GM12878 (cell line): ENCODE measurements at regions not wholly inside any gene's neighbourhood (a gene's known extent, or its start where the extent isn't known, plus 50 kb on each side); places are given as distances from the start of the nearest gene placed in this dataset.

Experiments
- ATAC-seq: fragments of 200-7000 bp; cut with Tn5 transposase; 3 replicates; pipeline ENCODE4 v1.9.1; 2020; ENCODE audit warnings: mild to moderate bottlenecking, moderate library complexity
- BruUV-seq: library from RNA; stranded (reverse); fragments of 400-500 nt; replicated peaks from 2 replicates; lab custom pipeline; 2021; lab: Mats Ljungman, UMichigan
- CTCF ChIA-PET: fragments of 300-600 bp; sonication (Branson Sonifier 250); formaldehyde crosslinking; extraction: SDS; loops from one replicate; lab custom pipeline; 2021; ENCODE audit warnings: inconsistent platforms; lab: Yijun Ruan, JAX
- POLR2A ChIA-PET: fragments of 350-600 bp; formaldehyde crosslinking; extraction: SDS; loops from one replicate; lab custom pipeline; 2021; ENCODE audit warnings: inconsistent platforms; lab: Charles Lee
- RAD21 ChIA-PET: fragments of 300-600 bp; sonication (Branson Sonifier 250); formaldehyde crosslinking; loops from one replicate; lab custom pipeline; 2023; ENCODE audit warnings: antibody characterized with exemption; ENCODE audit not compliant: unreplicated experiment; lab: Charles Lee
- SMC1A ChIA-PET: fragments of 300-600 bp; sonication (Branson Sonifier 250); formaldehyde crosslinking; loops from one replicate; lab custom pipeline; 2023; ENCODE audit not compliant: unreplicated experiment, uncharacterized antibody; lab: Charles Lee
- DNase-seq: peaks from one replicate; pipeline ENCODE4 v3.0.0-alpha.2; 2011; ENCODE audit warnings: low read depth, low spot score
- FAIRE-seq: peaks from 3 replicates; lab custom pipeline; 2011; peaks lifted over from hg19 to GRCh38; lab: Jason Lieb, UNC
- H2AFZ ChIP-seq: 2 replicates; pipeline ENCODE4 v1.6.0; 2011; ENCODE audit warnings: low read depth, low read length, control low read depth; ENCODE audit not compliant: control insufficient read depth
- H3K27ac ChIP-seq: 2 replicates; pipeline ENCODE4 v1.5.1; 2011; ENCODE audit warnings: control low read depth; ENCODE audit not compliant: control insufficient read depth, insufficient read depth
- H3K27me3 ChIP-seq, 2 experiments: replicated peaks in 1 of 2; 2 replicates each; pipeline versions ENCODE4 v1.6.0 to v1.6.1; 2011; ENCODE audit warnings: low read length in 1 of 2; ENCODE audit not compliant: control insufficient read depth in 2 of 2, insufficient read depth in 2 of 2
- H3K36me3 ChIP-seq, 2 experiments: 2 replicates each; pipeline ENCODE4 v1.5.1; 2011; ENCODE audit warnings: low read length in 1 of 2; ENCODE audit not compliant: control insufficient read depth in 2 of 2, insufficient read depth in 2 of 2
- H3K4me1 ChIP-seq: 2 replicates; pipeline ENCODE4 v1.6.1; 2011; ENCODE audit warnings: mild to moderate bottlenecking, low read length, moderate library complexity, mixed read lengths; ENCODE audit not compliant: control insufficient read depth, insufficient read depth
- H3K4me2 ChIP-seq: 2 replicates; pipeline ENCODE4 v1.6.0; 2011; ENCODE audit warnings: control low read depth; ENCODE audit not compliant: control insufficient read depth, insufficient read depth
- H3K4me3 ChIP-seq: fragments of 200-600 bp; sonication (generic); 2 replicates; pipeline ENCODE4 v1.5.1; 2016
- H3K79me2 ChIP-seq: 2 replicates; pipeline ENCODE4 v1.6.0; 2011; ENCODE audit warnings: low read length; ENCODE audit not compliant: control insufficient read depth, insufficient read depth
- H3K9ac ChIP-seq: 2 replicates; pipeline ENCODE4 v1.8.0; 2011; ENCODE audit warnings: low read length, control low read depth, mixed read lengths; ENCODE audit not compliant: control insufficient read depth, insufficient read depth
- H3K9me3 ChIP-seq: replicated peaks from 3 replicates; pipeline ENCODE4 v1.5.1; 2011; ENCODE audit warnings: mild to moderate bottlenecking, low read length; ENCODE audit not compliant: control insufficient read depth, insufficient read depth
- H4K20me1 ChIP-seq: 2 replicates; pipeline ENCODE4 v1.6.0; 2011; ENCODE audit not compliant: control insufficient read depth, insufficient read depth
- MTA3 ChIP-seq: IDR thresholded peaks from 2 replicates; pipeline ENCODE4 v1.6.1; 2012; ENCODE audit warnings: low read length, inconsistent platforms, borderline replicate concordance
- NFYA ChIP-seq: IDR thresholded peaks from 2 replicates; pipeline ENCODE4 v1.6.1; 2011; ENCODE audit warnings: low read depth, mild to moderate bottlenecking, low read length, improper control_type of control experiment, borderline replicate concordance
- NR2C1 ChIP-seq: fragments of 450-650 bp; IDR thresholded peaks from 2 replicates; pipeline ENCODE4 v1.6.1; 2017; ENCODE audit warnings: antibody characterized with exemption, mild to moderate bottlenecking, moderate library complexity
- RAD51 ChIP-seq: fragments of 450-650 bp; IDR thresholded peaks from 2 replicates; pipeline ENCODE4 v1.6.1; 2016; ENCODE audit warnings: moderate library complexity, mild to moderate bottlenecking, inconsistent platforms
- RFX5 ChIP-seq: IDR thresholded peaks from 2 replicates; pipeline ENCODE4 v1.6.1; 2011; ENCODE audit warnings: low read depth, low read length, improper control_type of control experiment
- SIX5 ChIP-seq: IDR thresholded peaks from 2 replicates; pipeline ENCODE4 v1.6.1; 2011; ENCODE audit warnings: mild to moderate bottlenecking, low read depth, low read length, moderate library complexity; ENCODE audit not compliant: severe bottlenecking
- WGBS: methylation state at CpG from one replicate; pipeline ENCODE4 v1.1.6; 2016; ENCODE audit warnings: low lambda C conversion rate; ENCODE audit not compliant: insufficient replicate concordance, insufficient coverage; ENCODE audit errors: missing lambda C conversion rate; 5-methylcytosine and 5-hydroxymethylcytosine counted together
- in situ Hi-C: fragments of 300-500 bp; cut with MboI; formaldehyde crosslinking; loops from 9 replicates; pipeline ENCODE4 v1.14.3; 2018; ENCODE audit warnings: mixed read lengths
- intact Hi-C: fragments of 100-400 bp; cut with micrococcal nuclease; formaldehyde crosslinking; loops from one replicate; pipeline ENCODE4 v1.14.2; 2022; ENCODE audit not compliant: unreplicated experiment
- TF ChIP-seq, protein P1 (sequence below): fragments of 450-650 bp; IDR thresholded peaks from 2 replicates; pipeline ENCODE4 v1.6.1; 2017; ENCODE audit warnings: antibody characterized with exemption, mild to moderate bottlenecking, moderate library complexity

DNA sequence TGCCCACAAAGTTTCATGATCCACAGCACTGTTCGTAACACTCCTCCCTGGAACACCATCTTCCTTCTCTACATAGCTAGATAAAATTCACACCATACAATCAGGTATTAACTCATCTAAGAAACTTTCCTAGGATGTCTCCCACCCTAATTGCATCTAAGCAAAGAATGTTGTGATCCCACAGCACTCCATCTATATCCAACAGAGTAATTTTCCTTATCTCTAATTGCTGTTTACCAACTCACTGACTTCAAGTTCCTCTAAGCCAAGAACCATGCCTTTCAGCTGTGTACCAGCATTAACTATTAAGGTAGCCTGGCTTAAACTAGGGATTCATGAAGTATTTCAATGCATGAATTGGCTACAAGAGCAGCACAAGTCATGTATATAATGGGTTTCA is 114.2 kb downstream of the SIPA1L2 start:
- in situ Hi-C loops (no loop called here), intact Hi-C loops (no loop called here)
- ChIA-PET RAD21 (no interaction called here), SMC1A (no interaction called here), POLR2A (no interaction called here), CTCF (interaction anchor here (1.1 kb wide), 1 partner anchor 133 kb away, joined by 3 read pairs; no protein-coding TSS in a partner anchor)
- ATAC-seq: no peak
- TF ChIP-seq, protein P1, sequence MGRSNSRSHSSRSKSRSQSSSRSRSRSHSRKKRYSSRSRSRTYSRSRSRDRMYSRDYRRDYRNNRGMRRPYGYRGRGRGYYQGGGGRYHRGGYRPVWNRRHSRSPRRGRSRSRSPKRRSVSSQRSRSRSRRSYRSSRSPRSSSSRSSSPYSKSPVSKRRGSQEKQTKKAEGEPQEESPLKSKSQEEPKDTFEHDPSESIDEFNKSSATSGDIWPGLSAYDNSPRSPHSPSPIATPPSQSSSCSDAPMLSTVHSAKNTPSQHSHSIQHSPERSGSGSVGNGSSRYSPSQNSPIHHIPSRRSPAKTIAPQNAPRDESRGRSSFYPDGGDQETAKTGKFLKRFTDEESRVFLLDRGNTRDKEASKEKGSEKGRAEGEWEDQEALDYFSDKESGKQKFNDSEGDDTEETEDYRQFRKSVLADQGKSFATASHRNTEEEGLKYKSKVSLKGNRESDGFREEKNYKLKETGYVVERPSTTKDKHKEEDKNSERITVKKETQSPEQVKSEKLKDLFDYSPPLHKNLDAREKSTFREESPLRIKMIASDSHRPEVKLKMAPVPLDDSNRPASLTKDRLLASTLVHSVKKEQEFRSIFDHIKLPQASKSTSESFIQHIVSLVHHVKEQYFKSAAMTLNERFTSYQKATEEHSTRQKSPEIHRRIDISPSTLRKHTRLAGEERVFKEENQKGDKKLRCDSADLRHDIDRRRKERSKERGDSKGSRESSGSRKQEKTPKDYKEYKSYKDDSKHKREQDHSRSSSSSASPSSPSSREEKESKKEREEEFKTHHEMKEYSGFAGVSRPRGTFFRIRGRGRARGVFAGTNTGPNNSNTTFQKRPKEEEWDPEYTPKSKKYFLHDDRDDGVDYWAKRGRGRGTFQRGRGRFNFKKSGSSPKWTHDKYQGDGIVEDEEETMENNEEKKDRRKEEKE: no peak
- TF ChIP-seq NR2C1: no peak
- no peak for TF ChIP-seq NFYA
- no peak for TF ChIP-seq SIX5
- TF ChIP-seq MTA3: no peak
- no peak for TF ChIP-seq RAD51
- TF ChIP-seq RFX5: no peak
- Histone ChIP-seq H2AFZ (no peak overlapping the region), H3K27me3 (no peaks in the 10 kb centered on the region), H3K27ac (no peak overlapping the region), H3K9me3 (no peaks in the 10 kb centered on the region), H3K4me2 (no peak overlapping the region), H4K20me1 (no peaks in the 10 kb centered on the region), H3K79me2 (no peaks in the 10 kb centered on the region), H3K9ac (no peak overlapping the region), H3K4me1 (no peaks in the 10 kb centered on the region), H3K36me3 (no peaks in the 10 kb centered on the region), H3K4me3 (no peak overlapping the region)
- no peak for DNase-seq
- FAIRE-seq: no peak
- WGBS: 42% methylated on average over 1 of the region's 1 CpG
- BruUV-seq: no TSS peak
